ENCODE measurements at regions not wholly inside any gene's neighbourhood (a gene's known extent, or its start where the extent isn't known, plus 50 kb on each side); places are given as distances from the start of the nearest gene placed in this dataset.

DNA sequence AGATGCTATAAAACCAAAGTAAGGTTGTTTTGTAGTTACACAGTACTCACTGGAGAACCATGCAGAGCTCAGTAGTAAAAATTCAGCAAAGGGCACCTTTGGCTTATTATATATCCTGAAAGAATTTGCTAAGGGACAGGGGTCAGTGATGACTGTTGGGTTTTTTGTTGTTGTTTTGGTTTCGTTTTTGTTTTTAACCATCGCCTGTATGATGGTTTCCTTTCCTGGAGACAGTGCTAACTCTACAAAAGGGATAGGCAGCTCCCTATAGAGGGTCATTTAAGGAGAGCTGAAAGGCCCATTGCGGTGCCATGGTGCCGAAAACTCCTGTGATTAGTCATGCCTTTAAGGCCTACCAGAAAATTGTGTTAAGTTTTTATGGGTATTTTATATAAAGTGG, 118.2 kb upstream of the GOLIM4 start:
- TF ChIP-seq, protein P1, sequence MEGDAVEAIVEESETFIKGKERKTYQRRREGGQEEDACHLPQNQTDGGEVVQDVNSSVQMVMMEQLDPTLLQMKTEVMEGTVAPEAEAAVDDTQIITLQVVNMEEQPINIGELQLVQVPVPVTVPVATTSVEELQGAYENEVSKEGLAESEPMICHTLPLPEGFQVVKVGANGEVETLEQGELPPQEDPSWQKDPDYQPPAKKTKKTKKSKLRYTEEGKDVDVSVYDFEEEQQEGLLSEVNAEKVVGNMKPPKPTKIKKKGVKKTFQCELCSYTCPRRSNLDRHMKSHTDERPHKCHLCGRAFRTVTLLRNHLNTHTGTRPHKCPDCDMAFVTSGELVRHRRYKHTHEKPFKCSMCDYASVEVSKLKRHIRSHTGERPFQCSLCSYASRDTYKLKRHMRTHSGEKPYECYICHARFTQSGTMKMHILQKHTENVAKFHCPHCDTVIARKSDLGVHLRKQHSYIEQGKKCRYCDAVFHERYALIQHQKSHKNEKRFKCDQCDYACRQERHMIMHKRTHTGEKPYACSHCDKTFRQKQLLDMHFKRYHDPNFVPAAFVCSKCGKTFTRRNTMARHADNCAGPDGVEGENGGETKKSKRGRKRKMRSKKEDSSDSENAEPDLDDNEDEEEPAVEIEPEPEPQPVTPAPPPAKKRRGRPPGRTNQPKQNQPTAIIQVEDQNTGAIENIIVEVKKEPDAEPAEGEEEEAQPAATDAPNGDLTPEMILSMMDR (IDR thresholded peaks at IDR 0.05; ENCODE audit: control extremely low read depth, extremely low read depth) = no peak
- 59 to 61% methylated on average over 4 of the region's 4 CpGs for whole genome bisulfite sequencing, 2 donors
- no peak overlapping the region for H3K4me3 ChIP-seq

DNA sequence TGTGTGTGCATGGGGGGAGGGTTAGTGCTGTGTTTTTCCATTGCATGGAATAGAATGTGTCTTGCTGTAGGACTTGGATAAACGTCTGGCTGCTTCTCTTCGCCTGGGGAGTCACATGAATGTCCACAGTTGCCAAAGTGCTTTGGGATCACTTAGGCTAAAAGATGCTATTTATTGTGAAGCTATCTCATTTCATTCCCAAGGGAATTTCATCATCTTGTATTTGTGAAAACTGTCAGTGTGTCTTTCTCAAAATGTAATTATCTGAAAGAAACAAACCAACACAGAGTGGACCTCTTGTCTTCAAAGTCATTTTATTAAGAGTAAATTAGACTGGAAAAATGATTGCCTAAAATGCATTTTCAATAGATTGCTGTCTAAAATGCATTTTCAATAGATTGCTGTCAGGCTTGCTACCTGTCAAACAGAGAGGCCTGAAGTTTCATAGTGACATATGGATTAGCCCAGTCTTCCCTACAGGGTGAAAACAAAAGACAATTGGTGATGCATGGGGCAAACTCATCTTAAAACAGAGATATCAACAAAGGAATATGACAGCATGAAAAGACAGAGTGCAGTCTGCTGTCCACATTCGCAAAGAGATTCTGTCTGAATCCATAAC, 117.1 kb upstream of the GOLIM4 start:
- WGBS, 2 donors = 68 to 92% methylated on average over 3 of the region's 3 CpGs

More for the DNA sequence above, 118.2 kb upstream of the GOLIM4 start:
- peaks cover 0 to 2% (median 0%) of the 10 kb centered on the region in 4 donors for H3K9me3 ChIP-seq (ENCODE audit: control insufficient read depth in 4 of 4, insufficient read depth in 3 of 4, low read length in 3 of 4)
- DNase-seq (no peak), ATAC-seq (ENCODE audit: insufficient read depth, low FRiP score) (no peak)
- H3K27me3 ChIP-seq (ENCODE audit: control insufficient read depth in 3 of 3, insufficient read depth in 3 of 3, low read length in 2 of 3) = no peaks in the 10 kb centered on the region
- peak overlapping the region in 1 of 2 donors; percentile 12 for H3K9ac ChIP-seq (ENCODE audit: insufficient read depth in 1 of 2, low read length in 2 of 2)
- peaks cover 0 to 3% (median 0%) of the 10 kb centered on the region in 5 donors for H3K4me1 ChIP-seq (ENCODE audit: control insufficient read depth in 5 of 5, insufficient read depth in 5 of 5, low read length in 5 of 5)
- H3K27ac ChIP-seq (ENCODE audit: low read depth in 1 of 2, low read length in 1 of 2) = no peak overlapping the region
- H3K36me3 ChIP-seq (ENCODE audit: control insufficient read depth in 4 of 4, insufficient read depth in 4 of 4, low read length in 4 of 4) = no peaks in the 10 kb centered on the region

DNA sequence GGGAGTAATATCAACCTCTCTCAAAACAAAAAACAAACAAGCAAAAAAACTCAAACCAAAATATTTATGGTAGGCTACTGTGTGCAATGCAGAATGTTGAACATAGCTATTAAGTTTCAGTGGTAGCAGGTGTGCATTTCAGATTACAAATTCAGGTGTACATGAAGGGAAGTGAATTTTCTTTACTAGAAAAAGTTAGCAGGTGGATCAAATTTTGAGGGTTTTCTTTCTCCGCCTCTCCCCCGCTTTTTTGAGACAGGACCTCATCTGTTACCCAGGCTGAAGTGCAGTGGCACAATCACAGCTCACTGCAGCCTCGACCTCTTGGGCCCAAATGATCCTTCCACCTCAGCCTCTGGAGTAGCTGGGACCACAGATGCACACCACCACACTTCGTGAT, 109.7 kb upstream of the GOLIM4 start:
- 79 to 89% methylated on average over 4 of the region's 4 CpGs for WGBS, 2 donors
- Histone ChIP-seq H3K36me3 (ENCODE audit: control insufficient read depth in 4 of 4, insufficient read depth in 4 of 4, low read length in 4 of 4) (no peaks in the 10 kb centered on the region), H3K27me3 (ENCODE audit: control insufficient read depth in 3 of 3, insufficient read depth in 3 of 3, low read length in 2 of 3) (no peaks in the 10 kb centered on the region), H3K9ac (ENCODE audit: insufficient read depth in 1 of 2, low read length in 2 of 2) (no peak overlapping the region), H3K27ac (ENCODE audit: low read depth in 1 of 2, low read length in 1 of 2) (no peak overlapping the region), H3K4me3 (no peak overlapping the region), H3K4me1 (ENCODE audit: control insufficient read depth in 5 of 5, insufficient read depth in 5 of 5, low read length in 5 of 5) (no peaks in the 10 kb centered on the region), H3K9me3 (ENCODE audit: control insufficient read depth in 4 of 4, insufficient read depth in 3 of 4, low read length in 3 of 4) (no peaks in the 10 kb centered on the region)
- no peak for ATAC-seq (ENCODE audit: insufficient read depth, low FRiP score)
- no peak for DNase-seq
- TF ChIP-seq, protein P1 (IDR thresholded peaks at IDR 0.05; ENCODE audit: control extremely low read depth, extremely low read depth) = no peak

More for the DNA sequence above, 117.1 kb upstream of the GOLIM4 start:
- Histone ChIP-seq H3K4me1 (ENCODE audit: control insufficient read depth in 5 of 5, insufficient read depth in 5 of 5, low read length in 5 of 5) (peaks cover 0 to 3% (median 0%) of the 10 kb centered on the region in 5 donors), H3K9ac (ENCODE audit: insufficient read depth in 1 of 2, low read length in 2 of 2) (no peak overlapping the region), H3K9me3 (ENCODE audit: control insufficient read depth in 4 of 4, insufficient read depth in 3 of 4, low read length in 3 of 4) (no peaks in the 10 kb centered on the region), H3K27ac (ENCODE audit: low read depth in 1 of 2, low read length in 1 of 2) (no peak overlapping the region), H3K4me3 (no peak overlapping the region), H3K36me3 (ENCODE audit: control insufficient read depth in 4 of 4, insufficient read depth in 4 of 4, low read length in 4 of 4) (no peaks in the 10 kb centered on the region), H3K27me3 (ENCODE audit: control insufficient read depth in 3 of 3, insufficient read depth in 3 of 3, low read length in 2 of 3) (no peaks in the 10 kb centered on the region)
- TF ChIP-seq, protein P1 (IDR thresholded peaks at IDR 0.05; ENCODE audit: control extremely low read depth, extremely low read depth) = no peak
- peak in 1 of 3 donors; percentile 33 for DNase-seq
- no peak for ATAC-seq (ENCODE audit: insufficient read depth, low FRiP score)

DNA sequence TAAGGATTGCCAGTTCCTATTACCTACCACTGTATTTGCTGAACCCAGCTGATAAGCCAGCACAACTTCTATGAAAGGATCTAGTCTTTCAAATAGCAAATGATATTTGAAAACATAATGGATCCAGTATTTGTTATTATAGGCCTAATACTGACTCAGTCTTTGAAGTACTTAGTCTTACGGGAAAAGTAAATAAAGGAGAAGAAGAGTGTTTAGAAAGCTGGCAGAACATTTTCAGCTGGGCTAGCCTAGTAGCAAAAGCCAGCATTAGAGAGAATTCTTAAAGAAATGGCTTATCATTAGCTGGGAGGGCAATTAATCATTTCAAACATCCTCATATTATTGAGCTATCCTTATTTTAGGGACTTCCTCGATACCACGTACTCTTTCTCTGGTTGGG, 101.4 kb upstream of the GOLIM4 start:
- ATAC-seq (ENCODE audit: insufficient read depth, low FRiP score) = peak; percentile 44

More for the DNA sequence above, 101.4 kb upstream of the GOLIM4 start:
- Histone ChIP-seq H3K4me3 (no peak overlapping the region), H3K27me3 (ENCODE audit: control insufficient read depth in 3 of 3, insufficient read depth in 3 of 3, low read length in 2 of 3) (no peaks in the 10 kb centered on the region), H3K27ac (ENCODE audit: low read depth in 1 of 2, low read length in 1 of 2) (no peak overlapping the region), H3K9me3 (ENCODE audit: control insufficient read depth in 4 of 4, insufficient read depth in 3 of 4, low read length in 3 of 4) (no peaks in the 10 kb centered on the region), H3K36me3 (ENCODE audit: control insufficient read depth in 4 of 4, insufficient read depth in 4 of 4, low read length in 4 of 4) (no peaks in the 10 kb centered on the region), H3K9ac (ENCODE audit: insufficient read depth in 1 of 2, low read length in 2 of 2) (no peak overlapping the region), H3K4me1 (ENCODE audit: control insufficient read depth in 5 of 5, insufficient read depth in 5 of 5, low read length in 5 of 5) (peaks cover 0 to 4% (median 0%) of the 10 kb centered on the region in 5 donors)
- whole genome bisulfite sequencing, 2 donors = 57 to 67% methylated on average over 3 of the region's 3 CpGs
- no peak for DNase-seq
- TF ChIP-seq, protein P1 (IDR thresholded peaks at IDR 0.05; ENCODE audit: control extremely low read depth, extremely low read depth) = no peak
